Gastroesophageal sphincter (tissue), 3 donors: ENCODE measurements at regions not wholly inside any gene's neighbourhood (a gene's known extent, or its start where the extent isn't known, plus 50 kb on each side); places are given as distances from the start of the nearest gene placed in this dataset.

ENCODE experiments used
- POLR2AphosphoS5 ChIP-seq: sonication (generic); formaldehyde crosslinking; IDR thresholded peaks from one replicate; pipeline ENCODE4 v1.6.1; 2017; ENCODE audit warnings: antibody characterized with exemption
- TF ChIP-seq, protein P1 (sequence below), 4 experiments: fragments of 200-600 bp in 2 of 4; fragments of 450-650 bp in 2 of 4; sonication (generic) in 1 of 4; IDR thresholded peaks; one replicate each; pipeline ENCODE4 v1.5.1; 2017 to 2019; ENCODE audit warnings: antibody characterized with exemption in 4 of 4, mild to moderate bottlenecking in 2 of 4, moderate library complexity in 2 of 4

DNA sequence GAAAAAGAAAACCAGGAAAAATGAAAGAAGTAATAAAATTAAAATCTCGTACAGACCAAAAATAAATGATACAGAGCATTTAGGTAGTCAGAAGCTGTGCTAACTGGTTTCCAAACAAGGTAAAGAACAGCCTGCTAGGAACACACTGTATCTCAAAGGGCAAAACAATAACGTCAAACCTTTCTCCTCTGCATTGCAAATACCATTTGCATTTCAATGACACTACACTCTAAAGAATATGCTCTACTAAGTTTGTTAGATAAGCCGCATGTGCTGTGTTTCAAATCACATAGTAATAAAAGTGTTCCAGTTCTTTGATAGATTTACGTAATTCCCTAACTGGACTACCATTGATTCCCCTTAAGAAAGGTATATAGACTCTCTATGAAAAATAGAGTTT is 648.8 kb downstream of the PLA2G4A start:
- TF ChIP-seq, protein P1, sequence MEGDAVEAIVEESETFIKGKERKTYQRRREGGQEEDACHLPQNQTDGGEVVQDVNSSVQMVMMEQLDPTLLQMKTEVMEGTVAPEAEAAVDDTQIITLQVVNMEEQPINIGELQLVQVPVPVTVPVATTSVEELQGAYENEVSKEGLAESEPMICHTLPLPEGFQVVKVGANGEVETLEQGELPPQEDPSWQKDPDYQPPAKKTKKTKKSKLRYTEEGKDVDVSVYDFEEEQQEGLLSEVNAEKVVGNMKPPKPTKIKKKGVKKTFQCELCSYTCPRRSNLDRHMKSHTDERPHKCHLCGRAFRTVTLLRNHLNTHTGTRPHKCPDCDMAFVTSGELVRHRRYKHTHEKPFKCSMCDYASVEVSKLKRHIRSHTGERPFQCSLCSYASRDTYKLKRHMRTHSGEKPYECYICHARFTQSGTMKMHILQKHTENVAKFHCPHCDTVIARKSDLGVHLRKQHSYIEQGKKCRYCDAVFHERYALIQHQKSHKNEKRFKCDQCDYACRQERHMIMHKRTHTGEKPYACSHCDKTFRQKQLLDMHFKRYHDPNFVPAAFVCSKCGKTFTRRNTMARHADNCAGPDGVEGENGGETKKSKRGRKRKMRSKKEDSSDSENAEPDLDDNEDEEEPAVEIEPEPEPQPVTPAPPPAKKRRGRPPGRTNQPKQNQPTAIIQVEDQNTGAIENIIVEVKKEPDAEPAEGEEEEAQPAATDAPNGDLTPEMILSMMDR (IDR thresholded peaks at IDR 0.05), result no peak
- no peak for TF ChIP-seq POLR2AphosphoS5
